ENCODE measurements at regions not wholly inside any gene's neighbourhood (a gene's known extent, or its start where the extent isn't known, plus 50 kb on each side); places are given as distances from the start of the nearest gene placed in this dataset.

GRCh38 chr2:57370882-57371585 lies 675.6 kb upstream of the VRK2 start:
- TF ChIP-seq EP300 (IDR thresholded peaks at IDR 0.05) (no peak), POLR2A (IDR thresholded peaks at IDR 0.05) (no peak)
- TF ChIP-seq, protein P1, sequence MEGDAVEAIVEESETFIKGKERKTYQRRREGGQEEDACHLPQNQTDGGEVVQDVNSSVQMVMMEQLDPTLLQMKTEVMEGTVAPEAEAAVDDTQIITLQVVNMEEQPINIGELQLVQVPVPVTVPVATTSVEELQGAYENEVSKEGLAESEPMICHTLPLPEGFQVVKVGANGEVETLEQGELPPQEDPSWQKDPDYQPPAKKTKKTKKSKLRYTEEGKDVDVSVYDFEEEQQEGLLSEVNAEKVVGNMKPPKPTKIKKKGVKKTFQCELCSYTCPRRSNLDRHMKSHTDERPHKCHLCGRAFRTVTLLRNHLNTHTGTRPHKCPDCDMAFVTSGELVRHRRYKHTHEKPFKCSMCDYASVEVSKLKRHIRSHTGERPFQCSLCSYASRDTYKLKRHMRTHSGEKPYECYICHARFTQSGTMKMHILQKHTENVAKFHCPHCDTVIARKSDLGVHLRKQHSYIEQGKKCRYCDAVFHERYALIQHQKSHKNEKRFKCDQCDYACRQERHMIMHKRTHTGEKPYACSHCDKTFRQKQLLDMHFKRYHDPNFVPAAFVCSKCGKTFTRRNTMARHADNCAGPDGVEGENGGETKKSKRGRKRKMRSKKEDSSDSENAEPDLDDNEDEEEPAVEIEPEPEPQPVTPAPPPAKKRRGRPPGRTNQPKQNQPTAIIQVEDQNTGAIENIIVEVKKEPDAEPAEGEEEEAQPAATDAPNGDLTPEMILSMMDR (IDR thresholded peaks at IDR 0.05), result no peak
- no peak for DNase-seq
- H3K9me3 ChIP-seq, result no peaks in the 10 kb centered on the region
- H3K27ac ChIP-seq, result no peak overlapping the region
- H3K4me3 ChIP-seq, result no peak overlapping the region
- WGBS, 3 donors, result 27 to 43% (median 28%) methylated on average over 3 of the region's 3 CpGs
- no peaks in the 10 kb centered on the region for H3K27me3 ChIP-seq
- intact Hi-C loops (cut with DNase I), result no loop called here
- no peaks in the 10 kb centered on the region for H3K4me1 ChIP-seq (ENCODE audit: insufficient read depth)
- H3K36me3 ChIP-seq, result no peaks in the 10 kb centered on the region

GRCh38 chr2:57372237-57372984 lies 674.2 kb upstream of the VRK2 start:
- no peaks in the 10 kb centered on the region for H3K9me3 ChIP-seq
- no peak for DNase-seq
- TF ChIP-seq EP300 (IDR thresholded peaks at IDR 0.05) (no peak), POLR2A (IDR thresholded peaks at IDR 0.05) (no peak)
- TF ChIP-seq, protein P1 (IDR thresholded peaks at IDR 0.05), result no peak
- no peak overlapping the region for H3K4me3 ChIP-seq
- no peaks in the 10 kb centered on the region for H3K36me3 ChIP-seq
- no peaks in the 10 kb centered on the region for H3K4me1 ChIP-seq (ENCODE audit: insufficient read depth)
- no peak overlapping the region for H3K27ac ChIP-seq
- 27 to 49% (median 41%) methylated on average over 2 of the region's 2 CpGs for WGBS, 3 donors
- intact Hi-C loops (cut with DNase I), result no loop called here
- no peaks in the 10 kb centered on the region for H3K27me3 ChIP-seq

DNA sequence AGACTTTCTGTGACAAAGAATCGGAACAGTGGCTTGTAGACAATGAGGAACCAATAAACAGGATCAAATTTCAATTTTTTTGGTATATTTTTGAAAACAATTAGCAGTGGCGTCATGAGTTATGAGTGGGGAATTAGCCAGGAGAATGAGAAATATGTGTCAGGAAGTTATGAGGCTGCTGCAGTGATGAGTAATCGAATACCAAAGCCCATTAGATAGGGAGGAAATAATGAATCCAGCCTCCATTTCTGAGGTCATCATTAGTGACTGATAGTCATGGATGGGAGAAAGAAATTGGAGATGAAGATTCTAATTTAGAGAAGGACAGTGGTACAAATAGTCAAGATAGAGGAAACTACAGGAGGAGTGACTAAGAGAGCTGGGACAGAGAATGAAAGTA lies 673.1 kb upstream of the VRK2 start:
- no peaks in the 10 kb centered on the region for H3K9me3 ChIP-seq
- intact Hi-C loops (cut with DNase I), result no loop called here
- no peaks in the 10 kb centered on the region for H3K27me3 ChIP-seq
- WGBS, 3 donors, result 78 to 85% (median 80%) methylated on average over 3 of the region's 3 CpGs
- TF ChIP-seq, protein P1 (IDR thresholded peaks at IDR 0.05), result no peak
- H3K4me3 ChIP-seq, result no peak overlapping the region
- no peaks in the 10 kb centered on the region for H3K4me1 ChIP-seq (ENCODE audit: insufficient read depth)
- H3K36me3 ChIP-seq, result no peaks in the 10 kb centered on the region
- no peak for DNase-seq
- H3K27ac ChIP-seq, result no peak overlapping the region

DNA sequence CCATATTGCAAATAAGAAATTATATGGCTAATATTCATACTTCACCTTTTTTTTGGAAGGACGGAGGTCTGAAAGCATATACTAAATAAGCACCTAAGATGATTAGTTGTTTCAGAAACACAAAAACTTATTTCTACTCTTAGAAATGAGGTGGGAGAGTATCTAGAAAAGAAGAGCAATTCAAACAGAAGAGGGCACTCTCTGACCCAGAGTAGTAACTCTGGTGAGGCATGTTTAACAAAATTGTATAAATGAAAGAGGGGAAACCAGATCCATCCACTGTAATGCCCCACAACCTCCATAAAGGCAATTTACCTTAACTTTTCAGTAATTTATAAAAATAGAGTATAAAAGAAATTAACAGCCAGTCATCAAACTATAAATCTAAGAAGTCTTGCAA lies 669.6 kb upstream of the VRK2 start:
- no peak overlapping the region for H3K4me3 ChIP-seq
- TF ChIP-seq, protein P1 (IDR thresholded peaks at IDR 0.05), result no peak
- no peak for TF ChIP-seq EP300 (IDR thresholded peaks at IDR 0.05)
- no peak for TF ChIP-seq POLR2A (IDR thresholded peaks at IDR 0.05)
- 0 to 48% (median 42%) methylated on average over 1 of the region's 1 CpG for WGBS, 3 donors
- no peaks in the 10 kb centered on the region for H3K36me3 ChIP-seq
- intact Hi-C loops (cut with DNase I), result no loop called here
- H3K9me3 ChIP-seq, result no peaks in the 10 kb centered on the region
- H3K27ac ChIP-seq, result no peak overlapping the region
- H3K27me3 ChIP-seq, result no peaks in the 10 kb centered on the region
- H3K4me1 ChIP-seq (ENCODE audit: insufficient read depth), result no peaks in the 10 kb centered on the region
- DNase-seq, result no peak

Measured in ovary (tissue), 7 donors.